GM18517 (cell line): ENCODE measurements at regions not wholly inside any gene's neighbourhood (a gene's known extent, or its start where the extent isn't known, plus 50 kb on each side); places are given as distances from the start of the nearest gene placed in this dataset.
"Not testable (repeated sequence)": the region's sequence is repeated elsewhere in the genome, so short reads cannot be mapped to it uniquely, and the experiment has no call there.

Source experiments
- ATAC-seq: cut with Tn5 transposase; IDR thresholded peaks from one replicate; pipeline ENCODE4 v1.9.1; 2021; ENCODE audit warnings: mild to moderate bottlenecking, moderate library complexity; ENCODE audit not compliant: unreplicated experiment

DNA sequence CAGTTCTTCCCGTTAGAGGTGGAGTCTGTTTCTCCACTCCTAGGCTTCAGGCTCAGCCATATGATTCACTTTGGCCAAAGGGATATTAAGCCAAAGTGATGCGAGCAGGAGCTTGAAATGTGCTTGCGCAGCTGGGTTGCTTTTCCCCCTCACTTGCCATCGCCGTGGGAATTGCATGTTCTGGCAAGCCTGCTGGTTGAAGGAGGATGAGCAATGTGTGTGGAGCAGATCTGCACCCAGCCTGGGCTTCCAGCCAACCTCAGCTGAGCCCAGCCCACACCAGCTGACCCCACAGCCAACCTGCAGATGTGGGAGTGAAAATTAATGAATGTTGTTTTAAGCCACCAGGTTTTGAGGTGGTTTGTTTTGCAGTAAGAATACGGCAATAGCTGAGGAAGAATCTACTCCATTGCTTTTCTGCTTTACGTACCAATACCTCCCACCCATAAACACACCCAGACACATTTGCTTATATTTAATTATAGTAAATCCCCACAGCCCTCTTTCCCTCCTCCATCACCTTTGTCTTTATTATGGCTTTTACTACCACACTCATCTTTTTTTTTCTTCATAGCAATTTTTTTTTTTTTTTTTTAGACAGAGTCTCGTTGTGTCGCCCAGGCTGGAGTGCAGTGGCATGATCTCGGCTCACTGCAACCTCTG lies 132.8 kb upstream of the FUNDC1 start:
- ATAC-seq = no peak

DNA sequence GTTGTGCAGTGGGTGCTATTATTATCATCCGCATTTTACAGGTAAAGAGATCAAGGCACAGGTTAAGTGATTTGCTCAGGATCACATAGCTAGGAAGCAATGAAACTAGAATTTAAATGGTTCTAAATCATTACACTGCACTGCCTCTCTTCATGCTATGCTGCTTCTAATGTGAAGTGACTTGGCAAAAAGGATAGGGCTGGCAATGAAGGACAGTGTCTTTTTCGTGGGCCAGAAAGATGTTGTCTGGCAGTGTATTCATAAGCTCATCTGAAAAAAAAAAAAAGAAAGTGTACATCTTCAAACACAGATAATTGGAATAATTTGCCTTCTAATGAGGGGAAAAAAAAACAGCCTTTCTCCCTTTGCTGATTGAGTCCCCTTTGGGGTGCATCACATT lies 132.2 kb upstream of the FUNDC1 start:
- no peak for ATAC-seq

DNA sequence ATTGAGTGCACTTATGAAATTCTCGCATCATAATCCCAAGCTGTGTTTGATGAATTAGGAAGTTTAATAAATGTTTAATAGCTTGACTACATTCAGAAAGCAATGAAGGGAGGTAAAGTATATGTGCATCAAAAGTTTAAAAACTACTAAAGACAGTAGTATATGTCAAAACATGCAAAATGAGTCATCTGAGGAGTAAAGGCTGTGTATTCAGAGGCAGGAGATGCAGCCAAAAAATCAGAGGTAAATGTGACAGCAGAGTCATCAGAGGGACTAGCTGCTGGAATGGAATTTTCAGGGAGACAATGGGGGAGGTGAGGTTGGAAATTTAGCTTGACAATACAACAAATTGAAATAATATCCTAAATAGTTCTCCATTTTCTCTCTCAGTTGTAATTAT lies 127.0 kb upstream of the FUNDC1 start:
- ATAC-seq = no peak

DNA sequence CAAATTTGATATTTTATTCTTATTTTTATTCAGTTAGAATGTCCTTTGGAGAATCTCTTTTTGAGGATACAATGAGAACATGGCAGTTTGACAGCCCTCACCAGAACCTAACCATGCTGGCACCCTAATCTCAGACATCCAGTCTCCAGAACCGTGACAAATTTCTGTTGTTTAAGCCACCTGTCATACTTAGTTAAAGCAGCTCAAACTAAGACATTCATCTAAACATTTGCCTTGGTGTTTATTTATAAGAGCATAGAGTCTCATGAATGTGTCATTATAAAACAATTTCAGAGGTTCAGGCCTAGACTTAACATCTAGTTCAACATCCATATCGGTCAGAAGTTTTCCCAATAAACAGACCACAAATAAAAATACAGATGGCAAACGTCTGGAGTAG lies 125.1 kb upstream of the FUNDC1 start:
- ATAC-seq = no peak

DNA sequence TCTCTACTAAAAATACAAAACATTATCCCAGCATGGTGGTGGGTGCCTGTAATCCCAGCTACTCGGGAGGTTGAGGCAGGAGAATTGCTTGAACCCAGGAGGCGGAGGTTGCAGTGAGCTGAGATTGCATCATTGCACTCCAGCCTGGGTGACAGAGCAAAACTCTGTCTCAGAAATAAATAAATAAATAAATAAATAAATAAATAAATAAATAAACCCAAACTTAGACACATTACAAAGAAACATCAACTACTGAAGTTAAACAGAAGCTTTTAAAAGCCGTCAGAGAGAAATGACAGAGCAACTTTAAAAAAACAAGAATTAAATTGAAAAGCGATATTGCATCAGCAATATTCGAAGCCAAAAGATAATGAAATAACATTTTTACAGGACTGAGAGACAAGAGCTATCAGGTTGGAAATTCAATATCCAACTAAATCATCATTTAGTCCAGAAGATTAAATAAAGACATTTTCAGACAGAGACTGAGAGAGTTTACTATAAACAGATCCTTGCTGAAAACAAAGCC lies 115.1 kb upstream of the FUNDC1 start:
- ATAC-seq = not testable (repeated sequence)

DNA sequence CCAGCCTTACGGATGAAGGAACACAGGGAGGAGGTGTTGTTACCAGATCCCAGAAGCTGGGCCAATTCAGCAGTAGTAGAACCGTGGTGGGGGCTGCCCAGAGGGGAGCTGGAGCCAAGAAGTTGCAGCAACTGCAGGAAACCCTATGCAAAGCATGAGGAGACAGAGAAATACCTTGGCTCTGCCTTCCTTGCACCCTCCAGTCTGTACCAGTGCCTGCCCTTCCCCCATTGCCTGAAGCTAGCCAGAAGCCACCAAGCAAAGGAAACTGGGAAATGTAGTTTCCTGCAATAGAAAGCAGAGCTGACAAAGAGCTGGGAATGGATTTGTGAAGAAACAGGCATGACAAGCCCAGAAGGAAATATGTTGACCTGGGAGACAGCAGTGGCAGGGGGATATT lies 108.7 kb upstream of the FUNDC1 start:
- ATAC-seq = no peak

DNA sequence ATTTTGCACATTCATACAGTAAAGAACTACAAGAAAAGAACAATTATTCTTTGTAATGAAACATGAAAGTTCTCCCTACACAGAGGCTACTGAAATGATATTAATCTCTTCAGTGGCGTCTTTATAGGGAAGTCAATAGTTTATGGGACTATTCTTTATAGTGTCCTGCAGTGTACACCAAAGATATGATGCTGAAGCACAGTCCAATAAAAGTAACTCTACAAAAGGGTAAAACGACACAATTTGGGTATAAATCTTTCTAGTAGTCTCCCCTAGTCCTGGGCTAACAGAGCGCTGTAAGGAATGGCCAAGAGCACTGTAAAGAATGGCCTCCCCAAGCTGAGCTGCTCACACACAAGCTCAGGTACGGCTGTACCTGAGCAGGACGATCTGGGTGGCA lies 101.1 kb upstream of the FUNDC1 start:
- ATAC-seq = no peak

DNA sequence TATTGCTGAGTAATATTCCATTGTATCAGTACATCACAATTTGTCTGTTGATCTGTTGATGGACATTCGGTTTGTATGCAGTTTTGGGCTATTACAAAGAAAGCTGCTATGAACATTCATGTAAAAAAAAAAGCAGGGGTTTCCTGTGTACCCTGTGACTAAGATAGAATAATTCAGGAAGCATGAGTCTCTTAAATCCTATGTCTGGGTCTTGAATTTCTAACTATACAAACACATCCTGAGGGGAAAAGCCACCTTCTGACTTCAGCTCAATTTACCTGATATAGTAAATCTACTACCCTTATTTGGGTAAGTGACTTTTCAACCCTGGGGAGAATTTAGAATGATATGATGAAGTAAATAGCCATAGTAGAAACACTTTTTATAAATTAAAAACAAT lies 94.6 kb upstream of the FUNDC1 start:
- ATAC-seq = no peak

DNA sequence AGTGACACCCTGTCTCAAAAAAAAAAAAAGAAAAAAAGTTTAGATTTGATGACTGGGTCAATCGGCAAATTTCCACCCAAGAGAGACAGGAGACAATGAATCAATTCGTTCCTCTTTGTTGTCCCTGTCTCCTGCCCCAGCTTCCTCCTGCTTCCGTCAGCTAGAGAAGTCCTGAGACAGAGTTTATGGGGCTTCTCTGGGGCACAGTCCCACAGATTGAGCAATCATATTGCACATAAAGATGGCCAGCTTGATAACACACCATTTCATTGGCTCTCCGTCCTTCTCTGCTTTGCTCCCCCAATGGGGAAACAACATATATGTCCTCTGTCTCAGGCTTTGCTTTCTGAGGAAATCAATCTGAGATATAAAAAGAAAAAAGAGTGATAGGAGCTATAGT lies 78.4 kb upstream of the FUNDC1 start:
- ATAC-seq = no peak

DNA sequence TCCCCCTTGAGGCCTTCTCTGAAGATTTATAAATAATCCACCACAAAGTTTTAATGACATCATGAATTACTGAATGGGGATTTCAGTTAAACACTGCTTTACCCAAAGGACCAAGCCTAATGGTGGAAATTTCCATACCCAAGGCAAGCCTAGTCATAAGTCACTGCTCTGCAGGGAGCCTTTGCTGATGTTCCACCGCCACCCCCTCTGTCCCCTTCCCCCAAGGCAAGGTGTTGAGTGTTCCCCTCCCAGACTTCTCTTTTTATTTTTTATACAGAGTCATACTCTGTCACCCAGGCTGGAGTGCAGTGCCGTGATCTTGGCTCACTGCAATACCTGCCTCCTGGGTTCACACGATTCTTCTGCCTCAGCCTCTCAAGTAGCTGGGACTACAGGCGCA lies 76.4 kb upstream of the FUNDC1 start:
- ATAC-seq = no peak

DNA sequence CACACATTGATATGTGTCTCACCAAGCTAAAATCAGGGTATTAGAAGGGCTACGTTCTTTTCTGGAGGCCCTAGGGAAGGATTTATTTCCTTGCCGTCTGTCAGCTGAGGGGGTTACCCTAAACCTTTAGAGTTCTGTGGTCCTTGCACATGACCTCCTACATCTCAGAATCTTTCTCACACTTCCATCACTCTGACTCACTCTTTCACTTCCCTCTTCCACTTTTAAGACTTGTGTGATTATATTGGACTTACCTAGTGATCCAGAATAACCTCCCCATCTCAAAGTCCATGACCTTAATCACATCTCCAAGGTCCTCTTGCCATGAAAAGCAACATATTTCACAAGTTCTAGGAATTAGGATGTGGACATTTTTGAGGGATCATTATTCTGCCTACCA lies 53.6 kb upstream of the FUNDC1 start:
- ATAC-seq = peak; percentile 94
